ENCODE measurements at regions not wholly inside any gene's neighbourhood (a gene's known extent, or its start where the extent isn't known, plus 50 kb on each side); places are given as distances from the start of the nearest gene placed in this dataset.

DNA sequence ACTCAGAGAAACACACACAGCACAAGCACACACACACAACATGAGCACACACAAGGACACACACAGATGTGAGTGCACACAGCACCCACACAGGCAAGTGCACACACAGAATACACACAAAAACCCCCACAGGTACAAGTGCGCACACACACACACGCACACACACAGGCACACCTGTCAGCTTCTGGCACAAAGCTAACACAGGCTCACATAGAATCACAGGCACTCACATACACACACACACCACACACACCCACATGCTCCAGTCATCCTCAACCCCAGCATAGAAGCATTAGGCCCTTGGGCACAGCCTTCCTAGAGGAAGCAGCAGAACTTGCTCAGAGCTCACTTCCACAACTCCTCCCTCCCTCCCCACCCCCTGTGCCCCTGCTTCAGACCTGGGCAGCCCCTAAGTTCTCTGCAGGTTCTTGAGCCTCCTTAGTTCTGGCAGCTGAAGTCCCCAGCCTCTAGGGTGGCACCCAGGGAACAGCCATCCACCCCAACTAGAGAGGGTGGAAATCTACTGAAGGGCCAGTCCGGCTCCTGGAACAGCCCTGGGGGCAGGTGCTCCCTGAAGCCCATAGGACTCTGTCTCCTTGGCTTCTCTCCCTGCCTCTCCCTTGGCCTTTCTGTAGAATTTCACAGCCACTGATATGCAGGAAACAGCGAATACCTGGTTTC lies 129.9 kb upstream of the VSTM2B start:
- peaks cover 6% of the 10 kb centered on the region for H3K9me3 Mint-ChIP-seq
- no peak overlapping the region for H3K4me3 Mint-ChIP-seq
- peaks cover 18% of the 10 kb centered on the region for H3K27me3 Mint-ChIP-seq (ENCODE audit: low read depth)
- no peaks in the 10 kb centered on the region for H3K36me3 Mint-ChIP-seq (ENCODE audit: low read depth)
- no peak overlapping the region for H3K27ac Mint-ChIP-seq (ENCODE audit: unreplicated experiment)
- peaks cover 7% of the 10 kb centered on the region for H3K4me1 Mint-ChIP-seq
- no peak for DNase-seq (ENCODE audit: low read depth, low spot score)
- TF ChIP-seq, protein P1, sequence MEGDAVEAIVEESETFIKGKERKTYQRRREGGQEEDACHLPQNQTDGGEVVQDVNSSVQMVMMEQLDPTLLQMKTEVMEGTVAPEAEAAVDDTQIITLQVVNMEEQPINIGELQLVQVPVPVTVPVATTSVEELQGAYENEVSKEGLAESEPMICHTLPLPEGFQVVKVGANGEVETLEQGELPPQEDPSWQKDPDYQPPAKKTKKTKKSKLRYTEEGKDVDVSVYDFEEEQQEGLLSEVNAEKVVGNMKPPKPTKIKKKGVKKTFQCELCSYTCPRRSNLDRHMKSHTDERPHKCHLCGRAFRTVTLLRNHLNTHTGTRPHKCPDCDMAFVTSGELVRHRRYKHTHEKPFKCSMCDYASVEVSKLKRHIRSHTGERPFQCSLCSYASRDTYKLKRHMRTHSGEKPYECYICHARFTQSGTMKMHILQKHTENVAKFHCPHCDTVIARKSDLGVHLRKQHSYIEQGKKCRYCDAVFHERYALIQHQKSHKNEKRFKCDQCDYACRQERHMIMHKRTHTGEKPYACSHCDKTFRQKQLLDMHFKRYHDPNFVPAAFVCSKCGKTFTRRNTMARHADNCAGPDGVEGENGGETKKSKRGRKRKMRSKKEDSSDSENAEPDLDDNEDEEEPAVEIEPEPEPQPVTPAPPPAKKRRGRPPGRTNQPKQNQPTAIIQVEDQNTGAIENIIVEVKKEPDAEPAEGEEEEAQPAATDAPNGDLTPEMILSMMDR (conservative IDR thresholded peaks at IDR 0.05) = no peak

DNA sequence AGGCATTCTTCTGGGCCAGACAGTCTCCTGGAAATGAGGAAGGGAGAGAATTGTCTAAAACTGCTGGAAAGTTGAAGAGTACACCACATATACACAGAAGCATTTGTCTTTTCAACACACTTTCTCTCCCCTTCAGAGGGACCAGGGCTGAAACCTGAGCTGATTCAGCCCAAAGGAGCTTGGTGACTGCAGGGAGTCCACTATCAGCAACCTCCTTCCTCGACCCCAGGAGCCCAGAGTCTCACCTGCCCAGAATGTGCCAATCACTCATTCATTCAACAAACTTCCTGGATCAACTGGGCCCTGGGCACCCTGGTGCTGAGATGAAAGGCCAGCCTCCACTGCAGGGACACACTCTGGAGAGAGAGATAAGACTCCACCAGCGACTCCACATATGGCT lies 128.9 kb upstream of the VSTM2B start:
- H3K4me1 Mint-ChIP-seq = peaks cover 7% of the 10 kb centered on the region
- TF ChIP-seq, protein P1 (conservative IDR thresholded peaks at IDR 0.05) = no peak
- H3K27ac Mint-ChIP-seq (ENCODE audit: unreplicated experiment) = no peak overlapping the region
- DNase-seq (ENCODE audit: low read depth, low spot score) = no peak
- peaks cover 18% of the 10 kb centered on the region for H3K27me3 Mint-ChIP-seq (ENCODE audit: low read depth)
- H3K9me3 Mint-ChIP-seq = no peaks in the 10 kb centered on the region
- H3K36me3 Mint-ChIP-seq (ENCODE audit: low read depth) = no peaks in the 10 kb centered on the region
- no peak overlapping the region for H3K4me3 Mint-ChIP-seq

DNA sequence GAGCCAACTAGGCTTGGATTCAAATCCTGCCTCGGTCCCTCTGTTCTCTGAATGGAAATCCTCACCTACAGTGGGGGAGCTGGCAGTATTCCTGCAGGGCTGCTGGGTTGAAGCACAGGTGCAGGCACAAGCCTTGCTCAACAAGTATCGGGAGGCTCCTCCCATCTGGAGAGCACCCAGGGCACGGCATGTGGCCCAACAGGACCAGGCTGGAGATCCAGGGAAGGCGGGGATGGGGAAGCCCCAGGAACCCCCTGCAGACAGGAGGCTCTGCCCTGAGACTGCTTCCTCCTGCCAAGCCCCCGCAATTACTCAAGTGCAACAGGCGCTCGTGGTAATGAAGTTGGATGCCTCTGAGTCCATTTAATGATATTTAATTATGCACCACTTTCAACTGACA lies 128.0 kb upstream of the VSTM2B start:
- Mint-ChIP-seq H3K36me3 (ENCODE audit: low read depth) (no peaks in the 10 kb centered on the region), H3K4me1 (peaks cover 7% of the 10 kb centered on the region), H3K27ac (ENCODE audit: unreplicated experiment) (no peak overlapping the region), H3K27me3 (ENCODE audit: low read depth) (peaks cover 18% of the 10 kb centered on the region), H3K4me3 (no peak overlapping the region), H3K9me3 (no peaks in the 10 kb centered on the region)
- TF ChIP-seq, protein P1 (conservative IDR thresholded peaks at IDR 0.05) = no peak
- no peak for DNase-seq (ENCODE audit: low read depth, low spot score)

DNA sequence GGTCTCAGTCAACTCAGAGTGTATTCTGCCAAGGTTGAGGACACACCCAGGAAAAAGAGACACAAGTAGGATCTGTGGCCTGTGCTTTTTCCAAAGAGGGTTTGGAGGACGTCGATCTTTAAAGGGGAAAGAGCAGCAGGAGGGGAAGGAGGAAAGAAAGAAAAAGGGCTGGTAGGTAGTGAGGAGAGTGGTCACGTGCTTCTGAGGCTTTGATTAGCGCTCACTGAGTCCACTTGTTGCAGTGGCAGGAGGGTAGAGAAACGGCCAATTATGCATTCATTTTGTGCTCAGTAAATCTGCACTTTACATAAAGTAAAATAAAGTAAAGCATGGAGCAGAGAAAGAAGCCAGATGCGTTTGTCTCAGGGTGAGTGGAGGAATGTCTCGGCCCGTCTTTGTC lies 126.0 kb upstream of the VSTM2B start:
- DNase-seq (ENCODE audit: low read depth, low spot score) = no peak
- TF ChIP-seq, protein P1 (conservative IDR thresholded peaks at IDR 0.05) = no peak
- no peaks in the 10 kb centered on the region for H3K9me3 Mint-ChIP-seq
- H3K4me1 Mint-ChIP-seq = peaks cover 13% of the 10 kb centered on the region
- peaks cover 17% of the 10 kb centered on the region for H3K27me3 Mint-ChIP-seq (ENCODE audit: low read depth)
- peak overlapping the region; percentile 73 for H3K27ac Mint-ChIP-seq (ENCODE audit: unreplicated experiment)
- H3K4me3 Mint-ChIP-seq = no peak overlapping the region
- no peaks in the 10 kb centered on the region for H3K36me3 Mint-ChIP-seq (ENCODE audit: low read depth)

DNA sequence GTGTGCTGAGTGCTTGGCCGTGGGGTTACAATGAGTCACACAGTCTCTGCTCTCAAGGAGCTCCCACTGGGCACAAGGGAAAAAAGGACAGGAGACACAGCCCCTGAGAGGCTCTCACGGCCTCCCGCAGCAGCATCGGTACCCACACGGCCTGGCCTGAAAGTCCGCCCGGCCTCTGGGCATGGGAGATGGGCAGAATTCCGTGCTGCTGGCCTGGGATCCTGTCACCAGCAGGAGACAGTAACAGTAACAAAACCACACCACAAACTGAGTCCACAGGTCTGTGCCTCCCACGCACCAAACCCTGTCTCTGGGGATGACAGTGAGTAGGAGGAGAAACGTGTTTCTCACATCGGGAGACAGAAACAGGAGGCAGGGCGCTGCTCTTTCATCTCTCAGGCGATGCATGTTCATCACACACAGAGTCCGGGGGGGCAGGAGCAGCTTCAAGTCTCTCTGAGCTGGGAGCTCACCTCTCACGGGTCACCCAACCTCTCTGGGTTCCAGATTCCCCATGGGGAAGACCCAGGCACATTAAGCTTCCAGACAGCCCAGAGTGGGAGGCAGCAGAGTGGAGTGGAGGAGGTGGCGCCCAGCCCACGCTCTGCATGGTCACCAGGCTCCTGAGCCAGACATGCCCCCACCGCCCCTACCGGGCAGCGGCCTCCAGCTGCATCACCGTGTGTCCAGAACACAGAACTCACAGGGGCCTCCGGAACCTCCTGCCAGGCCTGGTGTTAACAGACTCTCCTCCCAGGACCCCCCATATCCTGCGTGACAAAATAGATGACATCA lies 124.7 kb upstream of the VSTM2B start:
- no peaks in the 10 kb centered on the region for H3K36me3 Mint-ChIP-seq (ENCODE audit: low read depth)
- peaks cover 13% of the 10 kb centered on the region for H3K27me3 Mint-ChIP-seq (ENCODE audit: low read depth)
- H3K4me1 Mint-ChIP-seq = peaks cover 13% of the 10 kb centered on the region
- H3K27ac Mint-ChIP-seq (ENCODE audit: unreplicated experiment) = no peak overlapping the region
- no peak overlapping the region for H3K4me3 Mint-ChIP-seq
- no peaks in the 10 kb centered on the region for H3K9me3 Mint-ChIP-seq
- TF ChIP-seq, protein P1 (conservative IDR thresholded peaks at IDR 0.05) = no peak
- no peak for DNase-seq (ENCODE audit: low read depth, low spot score)
